Esophagus squamous epithelium (tissue), 4 donors: ENCODE measurements at regions not wholly inside any gene's neighbourhood (a gene's known extent, or its start where the extent isn't known, plus 50 kb on each side); places are given as distances from the start of the nearest gene placed in this dataset.

Experiments
- CTCF ChIP-seq, 6 experiments: fragments of 450-650 bp in 4 of 6; fragments of 200-600 bp in 2 of 6; sonication (generic) in 2 of 6; IDR thresholded peaks; one replicate each; pipeline ENCODE4 v1.5.1; 2016 to 2019; ENCODE audit warnings: antibody characterized with exemption in 6 of 6, mild to moderate bottlenecking in 4 of 6, moderate library complexity in 4 of 6
- POLR2A ChIP-seq, 4 donors: fragments of 450-650 bp; IDR thresholded peaks; one replicate each; pipeline ENCODE4 v1.6.1; 2017; ENCODE audit warnings: antibody characterized with exemption in 4 of 4, mild to moderate bottlenecking in 4 of 4, moderate library complexity in 3 of 4

- TF ChIP-seq CTCF (IDR thresholded peaks at IDR 0.05) (no peak), POLR2A (IDR thresholded peaks at IDR 0.05) (no peak)
These were observed 185.3 kb downstream of the CRLF2 start for GRCh38 chrX:1027133-1027532.
